ENCODE measurements at regions not wholly inside any gene's neighbourhood (a gene's known extent, or its start where the extent isn't known, plus 50 kb on each side); places are given as distances from the start of the nearest gene placed in this dataset.

- DNase-seq = peak in 24 of 42 donors; percentile 12 to 77 (median 46)
- intact Hi-C loops (cut with DNase I) = no loop called here
Measured at GRCh38 chr3:159766563-159767185, 222.0 kb upstream of the IL12A start.

GRCh38 chr3:159770998-159771397 lies 217.6 kb upstream of the IL12A start:
- intact Hi-C loops (cut with DNase I) = no loop called here
- no peak for DNase-seq

- intact Hi-C loops (cut with DNase I) = no loop called here
- no peak for DNase-seq
Measured at GRCh38 chr3:159771865-159772611, 216.6 kb upstream of the IL12A start.

GRCh38 chr3:159773706-159774105 lies 214.9 kb upstream of the IL12A start:
- intact Hi-C loops (cut with DNase I) = no loop called here
- no peak for DNase-seq

GRCh38 chr3:159775372-159775961 lies 213.2 kb upstream of the IL12A start:
- intact Hi-C loops (cut with DNase I) = no loop called here
- peak; percentile 53 to 93 (median 85) for DNase-seq

- DNase-seq = peak in 3 of 42 donors; percentile 25 to 69 (median 36)
- intact Hi-C loops (cut with DNase I) = no loop called here
Measured at GRCh38 chr3:159776779-159777178, 211.9 kb upstream of the IL12A start.

- intact Hi-C loops (cut with DNase I) = no loop called here
- DNase-seq = no peak
Measured at GRCh38 chr3:159779883-159780282, 208.8 kb upstream of the IL12A start.

- DNase-seq = no peak
- intact Hi-C loops (cut with DNase I) = no loop called here
Measured at GRCh38 chr3:159781867-159782266, 206.8 kb upstream of the IL12A start.

- intact Hi-C loops (cut with DNase I) = no loop called here
- no peak for DNase-seq
Measured at GRCh38 chr3:159782724-159783421, 205.8 kb upstream of the IL12A start.

- intact Hi-C loops (cut with DNase I) = no loop called here
- no peak for DNase-seq
Measured at GRCh38 chr3:159783780-159784742, 204.6 kb upstream of the IL12A start.

GRCh38 chr3:159785273-159785708 lies 203.3 kb upstream of the IL12A start:
- intact Hi-C loops (cut with DNase I) = no loop called here
- no peak for DNase-seq

GRCh38 chr3:159786489-159787177 lies 202.0 kb upstream of the IL12A start:
- intact Hi-C loops (cut with DNase I) = no loop called here
- no peak for DNase-seq

GRCh38 chr3:159787178-159787574 lies 201.5 kb upstream of the IL12A start:
- intact Hi-C loops (cut with DNase I) = no loop called here
- no peak for DNase-seq

- DNase-seq = no peak
- intact Hi-C loops (cut with DNase I) = no loop called here
Measured at GRCh38 chr3:159787794-159788205, 200.8 kb upstream of the IL12A start.

- no peak for DNase-seq
- intact Hi-C loops (cut with DNase I) = no loop called here
Measured at GRCh38 chr3:159788291-159788690, 200.3 kb upstream of the IL12A start.

- DNase-seq = no peak
- intact Hi-C loops (cut with DNase I) = no loop called here
Measured at GRCh38 chr3:159789017-159789416, 199.6 kb upstream of the IL12A start.

- intact Hi-C loops (cut with DNase I) = no loop called here
- no peak for DNase-seq
Measured at GRCh38 chr3:159789742-159790635, 198.6 kb upstream of the IL12A start.
